Panc1 (cell line): ENCODE measurements at regions not wholly inside any gene's neighbourhood (a gene's known extent, or its start where the extent isn't known, plus 50 kb on each side); places are given as distances from the start of the nearest gene placed in this dataset.

Source experiments
- ATAC-seq: fragments of 200-7000 bp; cut with Tn5 transposase; 2 replicates; pipeline ENCODE4 v1.9.1; 2020; ENCODE audit warnings: mild to moderate bottlenecking, moderate library complexity
- BruUV-seq: library from RNA; stranded (reverse); fragments of 400-500 nt; replicated peaks from 2 replicates; lab custom pipeline; 2021; lab: Mats Ljungman, UMichigan
- CTCF ChIA-PET: fragments of 300-600 bp; sonication (Branson Sonifier 250); formaldehyde crosslinking; loops from one replicate; lab custom pipeline; 2022; ENCODE audit warnings: antibody characterized with exemption; lab: Charles Lee
- POLR2A ChIA-PET: fragments of 300-600 bp; sonication (Branson Sonifier 250); formaldehyde crosslinking; loops from one replicate; lab custom pipeline; 2022; ENCODE audit warnings: antibody characterized with exemption; lab: Charles Lee
- DNase-seq: peaks from one replicate; pipeline ENCODE4 v3.0.0-alpha.2; 2010; ENCODE audit warnings: low read depth, low spot score
- H3K27ac ChIP-seq: 2 replicates; pipeline ENCODE4 v1.5.1; 2011; ENCODE audit warnings: mild to moderate bottlenecking, low read length, inconsistent platforms
- H3K27me3 ChIP-seq: fragments of 200-500 bp; sonication (Bioruptor generic); 2 replicates; pipeline ENCODE4 v1.6.0; 2014; ENCODE audit warnings: low read length, inconsistent platforms; ENCODE audit not compliant: control insufficient read depth, insufficient read depth
- H3K36me3 ChIP-seq: fragments of 200-500 bp; sonication (Bioruptor generic); 2 replicates; pipeline ENCODE4 v1.5.1; 2014; ENCODE audit warnings: inconsistent platforms, mild to moderate bottlenecking, low read length, moderate library complexity; ENCODE audit not compliant: control insufficient read depth, insufficient read depth
- H3K4me1 ChIP-seq: 2 replicates; pipeline ENCODE4 v1.5.1; 2011; ENCODE audit warnings: inconsistent platforms, mild to moderate bottlenecking, low read length, moderate library complexity; ENCODE audit not compliant: control insufficient read depth, insufficient read depth
- H3K4me3 ChIP-seq, 2 experiments: 2 replicates each; pipeline ENCODE4 v1.5.1; 2011 to 2012; ENCODE audit warnings: low read depth in 2 of 2, low read length in 2 of 2, mild to moderate bottlenecking in 2 of 2, inconsistent platforms in 1 of 2, moderate library complexity in 1 of 2
- H3K9me3 ChIP-seq: fragments of 200-500 bp; sonication (Bioruptor generic); 2 replicates; pipeline ENCODE4 v1.5.1; 2014; ENCODE audit warnings: low read depth, mild to moderate bottlenecking, inconsistent platforms, low read length, moderate library complexity; ENCODE audit not compliant: control insufficient read depth, insufficient read depth
- POLR2AphosphoS5 ChIP-seq: IDR thresholded peaks from 2 replicates; pipeline ENCODE4 v1.6.1; 2012; ENCODE audit warnings: mild to moderate bottlenecking, low read depth, low read length, moderate library complexity
- REST ChIP-seq, 2 experiments: IDR thresholded peaks; 2 replicates each; pipeline ENCODE4 v1.6.1; 2011 to 2012; ENCODE audit warnings: low read depth in 2 of 2, control low read depth in 1 of 2, low read length in 1 of 2, mild to moderate bottlenecking in 1 of 2, moderate library complexity in 1 of 2; ENCODE audit not compliant: insufficient read depth in 1 of 2
- SIN3A ChIP-seq: IDR thresholded peaks from 2 replicates; pipeline ENCODE4 v1.6.1; 2012; ENCODE audit warnings: low read depth, mild to moderate bottlenecking, low read length, moderate library complexity, borderline replicate concordance; ENCODE audit not compliant: insufficient read depth
- TCF7L2 ChIP-seq: IDR thresholded peaks from 2 replicates; pipeline ENCODE4 v1.6.1; 2011; ENCODE audit warnings: mild to moderate bottlenecking, low read depth, low read length, inconsistent platforms
- in situ Hi-C: cut with HindIII; loops from 2 replicates; pipeline ENCODE4 v1.10.0; 2016; ENCODE audit warnings: low sequenced_read_pairs, low pct_unique_long_range_greater_than_20kb
- intact Hi-C: fragments of 100-400 bp; cut with micrococcal nuclease; formaldehyde crosslinking; loops from one replicate; pipeline ENCODE4 v1.10.0; 2022; ENCODE audit not compliant: unreplicated experiment
- TF ChIP-seq, protein P1 (sequence below): fragments of 450-650 bp; IDR thresholded peaks from 2 replicates; pipeline ENCODE4 v1.5.1; 2017; ENCODE audit warnings: mild to moderate bottlenecking

GRCh38 chr1:60311838-60312237 lies 238.3 kb upstream of the C1orf87 start:
- TF ChIP-seq SIN3A = no peak
- TF ChIP-seq, protein P1, sequence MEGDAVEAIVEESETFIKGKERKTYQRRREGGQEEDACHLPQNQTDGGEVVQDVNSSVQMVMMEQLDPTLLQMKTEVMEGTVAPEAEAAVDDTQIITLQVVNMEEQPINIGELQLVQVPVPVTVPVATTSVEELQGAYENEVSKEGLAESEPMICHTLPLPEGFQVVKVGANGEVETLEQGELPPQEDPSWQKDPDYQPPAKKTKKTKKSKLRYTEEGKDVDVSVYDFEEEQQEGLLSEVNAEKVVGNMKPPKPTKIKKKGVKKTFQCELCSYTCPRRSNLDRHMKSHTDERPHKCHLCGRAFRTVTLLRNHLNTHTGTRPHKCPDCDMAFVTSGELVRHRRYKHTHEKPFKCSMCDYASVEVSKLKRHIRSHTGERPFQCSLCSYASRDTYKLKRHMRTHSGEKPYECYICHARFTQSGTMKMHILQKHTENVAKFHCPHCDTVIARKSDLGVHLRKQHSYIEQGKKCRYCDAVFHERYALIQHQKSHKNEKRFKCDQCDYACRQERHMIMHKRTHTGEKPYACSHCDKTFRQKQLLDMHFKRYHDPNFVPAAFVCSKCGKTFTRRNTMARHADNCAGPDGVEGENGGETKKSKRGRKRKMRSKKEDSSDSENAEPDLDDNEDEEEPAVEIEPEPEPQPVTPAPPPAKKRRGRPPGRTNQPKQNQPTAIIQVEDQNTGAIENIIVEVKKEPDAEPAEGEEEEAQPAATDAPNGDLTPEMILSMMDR = no peak
- TF ChIP-seq TCF7L2 = no peak
- no peak for TF ChIP-seq REST (IDR thresholded peaks at IDR 0.05; ENCODE audit: insufficient read depth in 1 of 2, low read depth in 2 of 2, low read length in 1 of 2)
- no peak for TF ChIP-seq POLR2AphosphoS5
- Histone ChIP-seq H3K27me3 (no peaks in the 10 kb centered on the region), H3K9me3 (no peaks in the 10 kb centered on the region), H3K36me3 (no peaks in the 10 kb centered on the region), H3K4me3 (no peak overlapping the region), H3K27ac (no peak overlapping the region), H3K4me1 (no peaks in the 10 kb centered on the region)
- DNase-seq (no peak), ATAC-seq (no peak)
- ChIA-PET CTCF (no interaction called here), POLR2A (no interaction called here)
- in situ Hi-C loops = no loop called here
- no TSS peak for BruUV-seq
- intact Hi-C loops = no loop called here

DNA sequence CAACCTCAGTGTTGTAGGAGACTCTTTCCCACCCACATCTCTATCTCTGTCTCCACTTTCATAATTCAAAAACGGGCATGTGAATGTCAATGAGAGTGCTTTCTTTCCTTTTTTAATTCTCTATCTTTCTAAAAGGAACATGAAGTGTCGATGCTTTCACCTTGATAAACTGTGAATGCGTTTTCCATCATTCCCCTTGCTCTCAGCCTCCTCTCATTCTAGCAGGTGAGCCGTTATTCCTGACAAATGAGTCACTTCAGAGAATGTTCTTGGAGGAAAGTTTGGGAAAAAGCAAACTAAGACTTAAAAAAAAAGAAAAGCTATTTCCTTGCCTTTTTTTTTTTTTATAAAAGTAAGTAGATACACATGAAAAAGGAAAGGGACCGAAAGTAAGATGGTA lies 226.0 kb upstream of the C1orf87 start:
- Histone ChIP-seq H3K4me3 (no peak overlapping the region), H3K36me3 (no peaks in the 10 kb centered on the region), H3K9me3 (no peaks in the 10 kb centered on the region), H3K27me3 (no peaks in the 10 kb centered on the region), H3K4me1 (no peaks in the 10 kb centered on the region), H3K27ac (no peak overlapping the region)
- CTCF ChIA-PET = no interaction called here
- in situ Hi-C loops (no loop called here), intact Hi-C loops (no loop called here)
- no peak for TF ChIP-seq POLR2AphosphoS5
- TF ChIP-seq, protein P1 = no peak
- no peak for TF ChIP-seq TCF7L2
- no peak for TF ChIP-seq REST (IDR thresholded peaks at IDR 0.05; ENCODE audit: insufficient read depth in 1 of 2, low read depth in 2 of 2, low read length in 1 of 2)
- no peak for TF ChIP-seq SIN3A
- no peak for DNase-seq
- no TSS peak for BruUV-seq
- no peak for ATAC-seq
- POLR2A ChIA-PET = no interaction called here
